B cell (primary cell): ENCODE measurements at regions not wholly inside any gene's neighbourhood (a gene's known extent, or its start where the extent isn't known, plus 50 kb on each side); places are given as distances from the start of the nearest gene placed in this dataset.

Source experiments
- CTCF ChIP-seq: fragments of 200-600 bp; IDR thresholded peaks from one replicate; pipeline ENCODE4 v1.8.0; 2022; ENCODE audit warnings: antibody characterized with exemption, mild to moderate bottlenecking
- EZH2 ChIP-seq: IDR thresholded peaks from 2 replicates; pipeline ENCODE4 v1.6.1; 2012; ENCODE audit warnings: borderline replicate concordance, low read depth, mild to moderate bottlenecking, moderate library complexity, low read length; ENCODE audit not compliant: insufficient read depth, poor library complexity, severe bottlenecking

GRCh38 chr9:118238139-118238538 is 533.9 kb downstream of the TLR4 start:
- TF ChIP-seq CTCF (no peak), EZH2 (no peak)
